HG03139 (cell line): ENCODE measurements at regions not wholly inside any gene's neighbourhood (a gene's known extent, or its start where the extent isn't known, plus 50 kb on each side); places are given as distances from the start of the nearest gene placed in this dataset.
A peak's percentile ranks its signal among the peaks of the same experiment; 100 is the strongest.

Experiments used
- ATAC-seq: cut with Tn5 transposase; IDR thresholded peaks from one replicate; pipeline ENCODE4 v1.9.1; 2021; ENCODE audit not compliant: unreplicated experiment

DNA sequence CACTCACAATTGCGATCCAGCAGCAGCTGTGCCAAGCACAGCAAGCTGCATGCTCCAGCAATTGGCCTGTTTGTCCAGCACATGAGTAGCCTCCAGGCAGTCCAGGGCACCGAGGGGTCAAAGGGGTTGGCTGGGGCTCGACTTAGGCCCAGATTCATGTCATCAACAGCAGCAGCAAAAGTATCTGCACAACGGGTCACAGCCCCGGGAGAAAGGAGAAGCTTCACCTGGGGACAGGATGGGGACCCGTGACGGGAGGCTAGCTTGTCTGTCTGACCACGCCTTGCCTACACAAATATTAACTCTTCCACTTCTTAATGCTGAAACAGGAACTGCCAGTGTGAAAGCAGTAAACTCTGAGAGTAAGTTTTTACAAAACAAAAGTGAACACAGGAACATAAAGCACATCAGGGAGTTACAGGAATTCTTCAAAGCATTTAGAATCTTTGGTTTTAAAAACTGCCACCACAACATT is 191.2 kb downstream of the PIK3R1 start:
- ATAC-seq, result peak; percentile 90

DNA sequence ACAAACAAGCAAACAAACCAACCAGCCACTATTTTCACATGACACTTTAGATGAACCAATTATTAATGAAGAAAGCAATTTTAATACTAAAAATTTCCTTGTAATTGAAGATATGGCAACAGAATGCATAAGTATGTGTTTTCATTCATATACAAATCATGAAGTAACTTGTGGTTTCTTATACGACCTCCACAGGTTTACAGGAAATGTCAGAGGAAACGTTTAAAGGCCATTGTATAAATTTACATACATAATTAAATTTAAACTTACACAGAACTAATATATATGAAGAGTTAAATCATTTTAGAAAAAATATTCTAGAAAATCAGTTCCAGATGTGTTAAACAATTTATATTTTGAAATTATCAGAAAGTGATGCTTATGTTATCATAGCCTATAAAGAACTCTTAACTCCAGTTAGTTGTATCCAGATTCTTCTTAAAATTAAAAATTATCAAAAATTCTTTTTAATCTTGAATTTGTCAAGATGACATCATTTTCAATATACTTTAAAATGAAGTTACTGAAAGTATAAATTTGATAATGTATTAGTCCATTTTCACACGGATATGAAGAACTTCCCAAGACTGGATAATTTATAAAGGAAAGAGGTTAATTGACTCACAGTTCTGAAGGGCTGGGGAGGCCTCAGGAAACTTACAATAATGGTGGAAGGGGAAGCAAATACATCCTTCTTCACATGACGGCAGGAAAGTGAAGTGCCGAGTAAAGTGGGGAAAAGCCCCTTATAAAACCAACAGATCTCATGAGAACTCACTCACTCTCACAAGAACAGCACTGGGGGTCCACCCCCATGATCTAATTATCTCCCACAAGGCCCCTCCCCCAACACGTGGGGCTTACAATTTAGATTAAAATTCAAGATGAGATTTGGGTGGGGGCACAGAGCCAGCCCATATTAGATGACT is 192.0 kb downstream of the PIK3R1 start:
- ATAC-seq, result no peak

DNA sequence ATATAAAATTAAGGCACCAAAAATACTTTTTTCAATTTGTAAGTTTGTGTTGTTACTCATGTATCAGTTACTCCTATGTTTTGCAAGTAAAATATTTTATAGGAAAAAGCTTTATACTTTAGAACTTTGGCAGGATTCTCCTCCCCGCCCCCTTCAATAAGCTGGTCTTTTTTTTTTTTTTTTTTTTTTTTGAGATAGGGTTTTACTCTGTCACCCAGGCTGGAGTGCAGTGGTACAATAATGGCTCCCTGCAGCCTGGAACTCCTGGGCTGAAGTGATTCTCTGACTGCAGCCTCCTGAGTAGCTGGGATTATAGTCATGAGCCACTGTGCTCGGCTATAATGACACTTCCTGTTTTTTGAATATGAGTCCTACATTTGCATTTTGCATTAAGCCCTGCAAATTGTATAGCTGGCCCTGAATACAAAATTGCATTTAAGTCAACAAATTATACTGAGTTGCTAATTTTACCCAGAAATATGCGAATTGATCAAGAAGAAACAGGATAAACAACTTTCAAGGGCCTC is 192.9 kb downstream of the PIK3R1 start:
- ATAC-seq, result no peak

DNA sequence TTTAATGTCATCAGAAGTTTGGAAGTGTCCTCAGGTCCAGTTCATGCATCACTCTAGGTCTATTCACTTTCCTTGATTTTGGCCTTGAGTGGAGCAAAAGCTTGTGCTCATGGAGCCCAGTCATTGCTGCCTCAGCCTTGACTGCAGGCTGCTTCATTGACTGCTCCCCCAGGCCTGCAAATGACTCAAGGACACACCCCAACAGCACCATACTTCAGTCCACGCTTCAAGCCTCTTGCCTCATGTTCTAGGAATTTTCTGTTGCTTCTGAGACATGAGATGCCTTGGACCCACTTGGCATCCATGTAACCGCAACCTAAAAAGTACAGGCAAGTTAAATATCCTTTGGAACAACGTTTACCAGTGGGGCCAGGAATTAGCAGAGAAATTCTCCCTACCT is 193.7 kb downstream of the PIK3R1 start:
- no peak for ATAC-seq

DNA sequence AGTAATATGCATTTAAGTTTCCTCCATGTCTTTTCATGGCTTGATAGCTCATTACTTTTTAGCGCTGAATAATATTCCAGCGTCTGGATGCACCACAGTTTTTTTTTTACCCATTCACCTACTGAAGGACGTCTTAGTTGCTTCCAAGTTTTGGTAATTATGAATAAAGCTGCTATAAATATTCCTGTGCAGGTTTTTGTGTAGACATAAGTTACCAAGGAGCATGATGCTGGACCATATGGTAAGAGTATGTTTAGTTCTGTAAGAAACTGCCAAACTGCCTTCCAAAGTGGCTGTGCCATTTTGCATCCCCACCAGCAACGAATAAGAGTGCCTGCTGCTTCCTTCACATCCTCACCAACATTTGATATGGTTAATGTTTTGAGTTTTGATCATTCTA is 195.6 kb downstream of the PIK3R1 start:
- no peak for ATAC-seq

DNA sequence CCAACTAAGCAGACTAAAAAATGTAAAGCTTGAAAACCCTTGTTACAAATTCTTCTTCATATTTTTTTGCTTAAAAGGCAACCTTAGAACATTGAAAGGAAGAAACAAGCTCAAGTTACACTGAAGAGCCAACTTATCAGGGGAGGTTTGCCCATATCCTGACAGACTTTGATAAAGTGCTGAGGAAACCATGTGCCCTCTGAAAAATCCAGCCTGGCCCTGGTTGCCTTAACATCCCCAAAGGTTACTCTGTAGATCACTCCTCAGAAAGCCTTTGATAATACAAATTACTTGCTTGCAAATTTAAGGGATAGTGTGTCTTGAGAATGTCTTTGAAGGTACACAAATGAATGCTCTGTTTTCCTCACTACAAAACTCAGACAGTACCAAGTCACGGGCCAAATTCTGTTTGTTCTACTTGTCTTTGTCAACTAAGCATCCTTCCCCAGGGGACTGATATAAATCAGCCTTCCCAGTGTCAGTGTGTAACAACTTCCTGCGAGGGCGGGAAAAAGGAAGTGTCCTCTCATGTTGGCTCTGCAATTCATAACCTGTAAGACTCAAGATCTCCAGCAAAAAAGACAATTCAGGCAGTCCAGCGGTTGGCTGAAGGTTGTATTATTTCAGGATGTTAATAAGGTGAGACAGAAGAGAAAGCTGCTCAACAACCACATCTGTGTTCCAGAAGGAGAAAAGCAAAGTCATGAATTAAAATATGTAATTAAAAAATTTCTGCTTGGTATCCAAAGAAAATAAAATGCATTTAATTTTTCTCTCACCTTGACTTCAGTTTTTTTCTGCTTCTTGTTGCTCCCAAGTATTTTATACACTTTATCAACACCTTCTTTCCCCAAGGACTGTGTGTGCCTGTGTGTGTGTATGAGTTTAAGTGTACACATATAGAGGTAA is 199.9 kb downstream of the PIK3R1 start:
- no peak for ATAC-seq

DNA sequence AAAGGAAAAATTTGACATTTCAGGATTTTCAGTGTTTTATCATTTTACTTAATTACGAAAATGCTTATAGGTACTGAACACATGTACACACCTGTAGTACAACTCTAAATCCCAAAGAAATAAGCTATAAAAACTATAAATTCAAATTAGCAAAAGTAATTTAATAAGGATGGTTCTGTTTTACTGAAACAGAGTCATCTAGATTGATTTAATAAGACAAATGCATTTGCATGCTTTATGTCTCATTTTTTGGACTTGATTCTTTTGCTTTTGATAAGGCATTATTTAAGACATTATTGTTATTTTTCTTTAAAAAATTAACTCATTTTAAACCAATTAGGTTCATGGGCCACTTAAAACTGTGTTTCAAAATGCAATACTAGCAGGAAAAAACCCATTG is 201.2 kb downstream of the PIK3R1 start:
- ATAC-seq, result no peak

DNA sequence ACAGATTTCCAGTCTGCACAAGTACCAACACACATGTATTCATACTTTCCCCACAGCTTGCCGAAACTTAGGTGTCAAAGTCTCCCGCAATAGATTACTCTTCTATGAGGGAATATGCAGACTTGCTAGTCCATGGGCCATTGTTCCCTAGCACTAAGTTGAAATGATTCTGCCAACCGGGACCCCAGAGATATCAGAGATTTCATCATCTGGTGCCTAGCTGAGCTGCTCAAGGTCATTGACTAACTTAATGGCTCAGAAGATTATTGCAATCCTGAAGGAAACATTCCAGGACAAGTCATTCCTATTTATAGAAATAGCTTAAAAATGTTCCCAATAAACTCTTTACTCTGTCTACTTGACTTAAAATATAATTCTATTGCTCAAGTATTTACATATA is 202.6 kb downstream of the PIK3R1 start:
- no peak for ATAC-seq

DNA sequence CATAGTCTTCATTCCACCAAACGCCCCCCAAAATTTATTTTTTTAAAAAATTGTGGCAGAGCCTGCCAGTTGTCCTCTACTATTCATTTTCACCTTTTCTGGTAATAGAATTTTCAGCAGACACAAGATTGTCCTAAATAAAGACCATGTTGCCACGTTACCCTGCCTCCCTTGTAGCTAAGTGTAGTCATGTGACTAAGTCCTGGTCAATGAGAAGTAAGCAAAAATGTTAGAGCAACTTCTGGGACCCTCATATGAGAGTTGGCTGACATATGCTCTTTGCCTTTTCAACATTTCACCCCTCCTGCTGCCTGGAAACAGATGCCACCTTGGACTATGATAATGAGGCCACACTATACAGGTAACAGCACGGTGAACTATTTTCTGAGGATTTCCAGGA is 203.1 kb downstream of the PIK3R1 start:
- no peak for ATAC-seq

DNA sequence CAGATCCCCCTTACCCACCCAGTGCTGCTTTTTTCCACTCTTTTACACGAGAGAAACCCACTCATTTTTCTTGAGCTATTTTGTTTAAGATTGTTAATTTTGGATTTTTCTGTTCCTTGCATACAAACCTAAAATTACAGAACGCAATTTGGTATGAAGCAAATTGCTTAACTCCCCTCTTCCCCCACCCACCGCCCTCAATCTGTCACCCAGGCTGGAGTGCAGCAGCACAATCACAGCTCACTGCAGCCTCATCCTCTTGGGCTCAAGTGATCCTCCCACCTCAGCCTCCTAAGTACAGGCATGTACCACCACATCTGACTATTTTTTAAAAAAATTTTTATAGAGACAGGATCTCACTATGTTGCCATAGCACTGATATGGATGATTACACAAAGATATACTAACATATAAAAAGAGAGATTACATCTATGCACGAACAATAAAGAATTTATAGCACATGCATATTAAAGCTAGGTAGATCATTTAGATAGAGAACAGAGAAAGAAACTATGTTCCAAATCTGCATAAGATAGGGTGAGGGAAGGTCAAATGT is 203.6 kb downstream of the PIK3R1 start:
- ATAC-seq, result no peak

DNA sequence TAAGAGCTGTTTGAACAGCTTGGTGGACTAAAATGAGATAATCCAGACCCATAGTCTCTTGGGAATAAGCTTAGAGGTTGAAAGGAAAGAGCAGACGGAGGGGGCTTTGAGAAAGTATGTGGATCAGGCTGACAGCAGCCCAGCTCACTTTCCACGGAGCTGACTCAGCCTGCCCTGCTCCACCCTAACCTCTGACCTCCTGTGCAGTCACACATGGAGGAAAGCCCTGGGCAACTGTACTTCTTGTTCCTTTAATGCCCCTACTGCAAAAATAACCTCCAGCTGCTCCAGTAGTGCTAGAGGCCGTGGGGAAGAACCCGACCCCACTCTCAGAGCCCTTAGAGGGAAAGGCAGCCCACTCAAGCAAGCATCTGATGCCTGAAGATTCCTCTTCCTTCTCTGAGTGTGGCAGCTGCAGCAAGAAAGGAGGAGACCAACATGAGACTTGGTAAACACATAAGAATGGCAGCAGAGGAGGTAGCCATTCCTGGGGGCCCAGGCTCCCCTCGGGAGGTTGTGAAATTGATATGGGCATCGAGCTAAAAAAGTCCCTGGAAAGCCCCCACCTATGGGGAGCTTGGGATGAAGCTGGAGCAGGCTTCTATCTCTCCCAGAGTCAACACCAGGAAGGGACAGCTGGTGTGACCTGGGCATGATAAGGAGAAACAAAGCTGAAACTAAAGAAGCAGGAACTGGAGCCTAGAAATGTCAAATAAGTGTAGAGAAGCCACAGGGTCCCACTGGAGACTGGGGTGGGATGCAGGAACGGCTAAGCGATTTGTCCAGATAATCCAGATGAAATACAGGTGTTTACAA is 204.3 kb downstream of the PIK3R1 start:
- no peak for ATAC-seq

DNA sequence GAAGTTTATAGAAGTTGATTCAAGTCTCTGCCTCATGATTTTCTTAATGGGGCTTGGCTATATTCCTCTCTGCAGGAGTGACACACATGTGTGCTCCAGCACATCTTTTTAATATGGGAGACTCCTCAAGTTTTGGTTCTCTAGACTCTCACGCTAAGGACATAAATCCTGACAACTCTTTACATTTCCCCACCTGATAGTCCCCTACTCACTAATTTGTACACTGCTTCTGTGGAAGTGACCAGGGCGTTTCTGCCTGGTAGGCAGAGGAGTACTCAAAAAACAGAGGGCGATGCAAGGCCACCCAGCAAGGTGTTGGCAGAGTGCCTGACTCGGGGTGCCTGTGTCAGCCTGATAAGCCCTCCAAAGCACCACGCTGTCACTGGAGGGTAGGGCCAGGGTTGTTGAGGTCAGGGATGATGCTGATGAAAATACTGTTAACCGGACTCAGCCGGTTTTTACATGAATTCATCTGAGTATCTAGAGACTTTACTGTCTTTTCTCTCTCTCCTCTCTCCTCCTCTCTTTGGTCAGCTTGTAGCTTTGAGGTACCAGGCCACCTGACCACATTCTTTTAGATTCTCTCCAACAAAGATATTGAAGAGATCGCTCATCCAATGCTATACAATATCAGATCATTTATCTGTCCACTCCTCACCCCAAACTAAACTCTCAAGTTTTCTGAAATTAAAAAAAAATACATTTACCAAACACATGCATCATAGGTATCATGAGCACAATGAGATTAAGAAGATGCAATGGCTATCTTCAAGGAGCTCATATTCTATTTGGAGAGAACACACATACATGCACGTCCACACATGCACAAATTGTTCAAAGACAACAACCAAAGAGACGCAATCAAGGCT is 205.2 kb downstream of the PIK3R1 start:
- ATAC-seq, result no peak

DNA sequence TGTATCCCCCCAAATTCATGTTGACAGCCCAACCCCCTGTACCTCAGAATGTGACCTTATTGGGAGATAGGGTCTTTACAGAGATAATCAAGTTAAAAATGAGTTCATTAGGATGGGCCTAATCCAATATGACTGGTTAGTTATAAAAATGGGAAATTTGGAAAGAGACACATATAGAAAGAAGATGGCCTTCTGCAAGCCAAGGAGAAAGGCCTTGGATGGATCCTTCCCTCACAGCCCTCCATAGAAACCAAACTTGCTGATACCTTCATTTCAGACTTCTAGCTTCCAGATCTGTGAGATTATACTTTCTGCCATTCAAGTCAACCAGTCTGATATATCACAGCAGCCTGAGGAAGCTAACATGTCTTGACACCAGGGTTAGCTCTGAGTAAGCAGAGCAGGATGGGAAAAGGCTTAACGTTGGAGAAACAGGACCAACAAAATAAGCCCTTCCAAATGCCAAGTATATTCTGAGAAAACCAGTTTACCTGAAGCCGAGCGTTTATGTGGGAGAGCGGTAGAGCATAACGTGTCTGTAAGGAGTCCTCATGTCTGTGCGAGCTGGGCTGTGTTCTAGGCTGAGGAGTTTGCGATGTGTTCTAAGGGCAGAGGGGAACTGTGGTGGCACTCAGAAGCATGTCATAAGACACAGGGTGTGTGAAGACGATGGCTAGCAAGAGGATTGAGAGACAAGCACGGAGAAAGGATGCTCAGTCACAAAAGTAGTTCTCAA is 206.1 kb downstream of the PIK3R1 start:
- ATAC-seq, result no peak

DNA sequence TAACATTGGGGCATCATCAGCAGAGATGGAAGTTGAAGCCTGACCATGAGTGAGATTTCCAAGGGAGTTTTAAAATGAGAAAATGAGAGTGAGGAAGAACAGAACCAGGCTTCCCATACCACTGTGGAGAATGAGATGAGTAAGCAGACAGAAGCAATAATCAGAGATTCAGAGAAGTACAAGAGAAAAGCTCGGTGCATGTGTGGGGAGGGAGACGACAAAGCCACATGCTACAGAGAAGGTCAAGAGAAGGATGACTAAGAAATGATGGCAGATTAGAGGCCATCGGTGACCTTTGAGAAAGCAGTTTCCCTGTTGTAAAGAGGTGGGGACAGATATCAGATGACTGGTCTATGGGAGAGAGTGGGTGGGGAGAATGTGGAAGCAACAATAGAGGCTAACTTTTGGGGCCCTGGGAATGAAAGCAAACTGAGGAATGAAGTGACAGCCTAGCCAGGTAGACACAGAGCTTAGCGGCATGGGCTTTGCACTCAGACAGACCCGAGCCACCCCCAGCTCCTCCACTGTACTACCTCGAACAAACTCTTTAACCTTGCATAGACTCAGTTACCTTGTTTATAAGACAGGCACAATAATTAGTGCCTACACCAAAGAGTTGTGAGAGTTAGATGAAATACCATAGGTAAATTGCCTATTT is 207.7 kb downstream of the PIK3R1 start:
- no peak for ATAC-seq

DNA sequence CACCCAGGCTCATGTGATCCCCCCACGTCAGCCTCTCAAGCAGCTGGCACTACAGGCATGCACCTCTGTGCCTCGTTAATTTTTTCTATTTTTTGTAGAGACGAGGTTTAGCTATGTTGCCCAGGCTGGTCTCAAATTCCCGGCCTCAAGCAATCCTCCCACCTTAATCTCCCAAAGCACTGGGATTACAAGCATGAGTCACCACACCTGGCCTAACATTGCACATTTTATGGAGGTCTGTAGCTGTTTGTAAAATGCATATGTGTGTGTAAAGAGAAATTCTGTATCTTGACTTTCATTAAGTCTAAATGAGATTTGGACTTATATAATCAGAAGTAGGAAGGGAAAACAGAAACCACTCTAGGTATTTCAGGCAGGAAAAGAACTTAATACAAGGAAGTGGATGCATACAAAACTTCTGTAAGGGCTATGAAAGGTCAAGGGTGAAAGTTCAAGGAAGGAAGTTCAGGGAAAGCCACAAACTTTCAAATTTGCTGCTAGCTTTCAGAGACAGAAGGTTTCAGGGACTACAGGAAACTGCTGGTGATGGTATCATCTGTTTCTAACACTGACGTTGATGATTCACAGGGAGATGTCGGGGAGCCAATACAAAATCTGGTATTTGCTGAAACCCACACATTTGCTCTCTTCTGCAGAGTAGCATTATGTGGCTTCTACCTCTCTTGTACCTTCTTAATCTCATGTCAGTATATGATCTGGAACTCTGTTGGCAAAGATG is 209.4 kb downstream of the PIK3R1 start:
- peak; percentile 67 for ATAC-seq

DNA sequence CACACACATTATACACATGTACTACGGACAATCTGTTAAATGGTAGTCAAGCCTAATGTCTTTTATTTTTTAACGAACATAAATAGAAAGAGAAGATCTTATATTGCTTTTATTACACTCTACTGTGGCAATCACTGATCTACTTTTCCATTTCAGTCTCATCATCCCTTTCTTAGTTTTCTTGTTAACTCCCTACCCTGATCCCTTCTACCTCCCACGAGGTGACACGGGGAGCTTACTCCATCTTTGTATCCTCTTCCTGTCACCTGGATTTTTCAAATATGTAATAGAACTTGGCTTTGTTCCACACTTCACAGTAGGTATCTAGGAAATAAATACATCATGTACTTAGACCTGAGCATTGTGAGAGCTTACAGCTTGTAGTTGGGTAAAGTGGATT is 211.0 kb downstream of the PIK3R1 start:
- ATAC-seq, result no peak

DNA sequence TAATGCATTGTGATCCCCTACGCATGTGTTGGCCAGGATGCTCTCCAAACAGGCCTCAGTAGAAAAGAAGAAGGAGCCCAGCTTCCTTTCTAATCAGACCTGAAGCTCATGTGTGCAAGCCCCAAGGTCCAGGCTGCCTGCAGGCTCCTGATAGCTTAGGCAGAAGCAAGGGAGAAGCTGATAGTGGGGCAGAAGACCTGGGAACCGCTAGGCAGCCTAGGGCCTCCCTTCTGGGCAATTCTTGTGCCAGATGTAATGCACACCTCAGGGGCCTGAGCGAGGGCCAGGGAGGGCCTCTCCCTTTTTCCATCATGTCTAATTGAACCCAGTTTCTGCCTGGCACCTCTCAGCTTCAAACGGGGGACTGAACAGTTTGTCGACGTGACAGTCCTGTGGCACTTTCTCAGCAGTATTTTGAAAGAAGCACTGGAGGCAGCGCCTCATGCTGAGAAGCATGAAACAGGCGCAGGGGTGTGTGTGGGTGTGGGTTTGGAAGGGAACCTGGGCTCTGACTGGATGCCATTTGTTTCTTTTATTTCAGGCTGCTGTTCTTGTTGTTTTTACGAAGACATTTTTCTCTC is 212.8 kb downstream of the PIK3R1 start:
- no peak for ATAC-seq
